Tibial nerve (tissue), 4 donors: ENCODE measurements at regions not wholly inside any gene's neighbourhood (a gene's known extent, or its start where the extent isn't known, plus 50 kb on each side); places are given as distances from the start of the nearest gene placed in this dataset.
"Not testable (repeated sequence)": the region's sequence is repeated elsewhere in the genome, so short reads cannot be mapped to it uniquely, and the experiment has no call there.

ENCODE experiments used
- DNase-seq, 2 donors: peaks; one replicate each; pipeline ENCODE4 v3.0.0-alpha.2; 2019; ENCODE audit warnings: low spot score in 2 of 2
- H3K27ac ChIP-seq, 4 donors: fragments of 200-600 bp; sonication (generic) in 3 of 4; one replicate each; pipeline ENCODE4 v1.5.1; 2017 to 2019; ENCODE audit warnings: mild to moderate bottlenecking in 1 of 4
- H3K27me3 ChIP-seq, 2 donors: fragments of 200-600 bp; sonication (generic) in 1 of 2; one replicate each; pipeline versions ENCODE4 v1.5.1 to v1.6.0; 2017 to 2019
- H3K36me3 ChIP-seq, 3 donors: fragments of 200-600 bp; sonication (generic); one replicate each; pipeline ENCODE4 v1.5.1; 2018 to 2019
- H3K4me1 ChIP-seq, 4 donors: fragments of 200-600 bp; sonication (generic) in 3 of 4; one replicate each; pipeline ENCODE4 v1.5.1; 2017 to 2019
- H3K4me3 ChIP-seq, 4 donors: fragments of 200-600 bp; sonication (generic) in 3 of 4; one replicate each; pipeline ENCODE4 v1.5.1; 2017 to 2019; ENCODE audit warnings: mild to moderate bottlenecking in 1 of 4, moderate library complexity in 1 of 4
- H3K9me3 ChIP-seq, 4 donors: fragments of 200-600 bp; sonication (generic) in 3 of 4; one replicate each; pipeline ENCODE4 v1.5.1; 2017 to 2019
- EP300 ChIP-seq, 2 donors: sonication (generic); formaldehyde crosslinking; IDR thresholded peaks; one replicate each; pipeline ENCODE4 v1.6.1; 2017; ENCODE audit warnings: antibody characterized with exemption in 2 of 2, mild to moderate bottlenecking in 1 of 2
- POLR2A ChIP-seq, 2 donors: fragments of 450-650 bp; IDR thresholded peaks; one replicate each; pipeline ENCODE4 v1.6.1; 2017; ENCODE audit warnings: antibody characterized with exemption in 2 of 2, mild to moderate bottlenecking in 2 of 2, moderate library complexity in 2 of 2
- WGBS, 2 donors: methylation state at CpG; one replicate each; pipeline ENCODE4 v1.1.5; 2018; 5-methylcytosine and 5-hydroxymethylcytosine counted together
- TF ChIP-seq, protein P1 (sequence below), 5 experiments: fragments of 200-600 bp in 3 of 5; fragments of 450-650 bp in 2 of 5; sonication (generic) in 3 of 5; IDR thresholded peaks; one replicate each; pipeline ENCODE4 v1.5.1; 2016 to 2019; ENCODE audit warnings: antibody characterized with exemption in 5 of 5, mild to moderate bottlenecking in 3 of 5, moderate library complexity in 2 of 5

- no peaks in the 10 kb centered on the region for H3K9me3 ChIP-seq
These were observed 339.0 kb upstream of the SULF2 start for GRCh38 chr20:48124181-48124782.

GRCh38 chr20:48120120-48120519 lies 334.8 kb upstream of the SULF2 start:
- 80 to 82% methylated on average over 8 of the region's 8 CpGs for WGBS, 2 donors
- no peaks in the 10 kb centered on the region for H3K4me1 ChIP-seq
- no peaks in the 10 kb centered on the region for H3K9me3 ChIP-seq
- DNase-seq = no peak
- H3K27me3 ChIP-seq = no peaks in the 10 kb centered on the region
- H3K36me3 ChIP-seq = no peaks in the 10 kb centered on the region
- no peak overlapping the region for H3K27ac ChIP-seq
- no peak overlapping the region for H3K4me3 ChIP-seq
- TF ChIP-seq POLR2A (IDR thresholded peaks at IDR 0.05) (no peak), EP300 (IDR thresholded peaks at IDR 0.05) (no peak)
- TF ChIP-seq, protein P1, sequence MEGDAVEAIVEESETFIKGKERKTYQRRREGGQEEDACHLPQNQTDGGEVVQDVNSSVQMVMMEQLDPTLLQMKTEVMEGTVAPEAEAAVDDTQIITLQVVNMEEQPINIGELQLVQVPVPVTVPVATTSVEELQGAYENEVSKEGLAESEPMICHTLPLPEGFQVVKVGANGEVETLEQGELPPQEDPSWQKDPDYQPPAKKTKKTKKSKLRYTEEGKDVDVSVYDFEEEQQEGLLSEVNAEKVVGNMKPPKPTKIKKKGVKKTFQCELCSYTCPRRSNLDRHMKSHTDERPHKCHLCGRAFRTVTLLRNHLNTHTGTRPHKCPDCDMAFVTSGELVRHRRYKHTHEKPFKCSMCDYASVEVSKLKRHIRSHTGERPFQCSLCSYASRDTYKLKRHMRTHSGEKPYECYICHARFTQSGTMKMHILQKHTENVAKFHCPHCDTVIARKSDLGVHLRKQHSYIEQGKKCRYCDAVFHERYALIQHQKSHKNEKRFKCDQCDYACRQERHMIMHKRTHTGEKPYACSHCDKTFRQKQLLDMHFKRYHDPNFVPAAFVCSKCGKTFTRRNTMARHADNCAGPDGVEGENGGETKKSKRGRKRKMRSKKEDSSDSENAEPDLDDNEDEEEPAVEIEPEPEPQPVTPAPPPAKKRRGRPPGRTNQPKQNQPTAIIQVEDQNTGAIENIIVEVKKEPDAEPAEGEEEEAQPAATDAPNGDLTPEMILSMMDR (IDR thresholded peaks at IDR 0.05) = no peak

More at GRCh38 chr20:48124181-48124782, 339.0 kb upstream of the SULF2 start:
- peaks cover 0 to 6% (median 0%) of the 10 kb centered on the region in 4 donors for H3K4me1 ChIP-seq
- 65 to 67% methylated on average over 14 of the region's 14 CpGs for WGBS, 2 donors
- H3K36me3 ChIP-seq = no peaks in the 10 kb centered on the region
- DNase-seq = no peak
- H3K4me3 ChIP-seq = no peak overlapping the region
- H3K27ac ChIP-seq = no peak overlapping the region
- H3K27me3 ChIP-seq = peaks cover 0 to 5% of the 10 kb centered on the region in 2 donors
- TF ChIP-seq EP300 (IDR thresholded peaks at IDR 0.05) (no peak), POLR2A (IDR thresholded peaks at IDR 0.05) (no peak)
- TF ChIP-seq, protein P1 (IDR thresholded peaks at IDR 0.05) = no peak

DNA sequence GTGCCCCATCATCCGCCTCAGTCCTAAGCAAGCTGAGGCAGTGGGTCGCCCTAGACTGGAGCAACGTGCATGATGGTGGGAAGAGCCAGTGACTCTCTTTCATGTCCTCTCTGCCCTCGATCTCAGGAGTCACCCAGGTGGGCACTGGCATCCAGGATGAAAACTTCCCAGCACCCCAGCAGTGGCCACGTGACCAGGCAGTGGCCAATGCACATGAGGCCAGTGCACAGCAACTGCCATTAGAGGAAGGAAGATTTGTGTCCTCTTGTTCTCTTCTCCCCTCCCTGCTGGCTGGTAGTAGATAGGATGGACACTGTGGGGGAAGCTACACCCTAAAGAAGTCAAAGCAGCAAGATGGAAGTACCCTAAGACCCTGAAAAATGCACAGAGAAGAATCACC lies 334.1 kb upstream of the SULF2 start:
- not testable (repeated sequence) for H3K4me1 ChIP-seq, H3K36me3 ChIP-seq, H3K27me3 ChIP-seq, H3K4me3 ChIP-seq, DNase-seq, H3K27ac ChIP-seq, H3K9me3 ChIP-seq
- WGBS, 2 donors = 87% methylated on average over 5 of the region's 5 CpGs

DNA sequence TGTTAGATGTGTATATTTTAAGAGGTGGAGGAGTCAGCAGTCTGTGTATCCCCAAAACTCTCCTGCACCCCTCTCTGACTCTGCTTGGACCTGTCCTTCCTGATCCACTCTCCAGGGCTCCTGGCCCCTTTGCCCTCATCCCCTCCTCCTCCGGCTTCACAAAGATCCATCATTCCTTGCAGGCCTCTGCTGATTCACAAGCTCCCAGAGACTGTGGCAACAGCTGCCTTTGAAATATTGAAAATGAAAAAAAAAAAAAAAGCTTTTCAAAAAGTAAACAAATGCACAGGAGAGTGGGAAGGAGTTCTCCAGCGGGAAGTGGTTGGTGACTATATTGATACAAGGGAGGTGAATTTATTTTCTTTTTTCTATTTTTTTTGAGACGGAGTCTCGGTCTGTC lies 330.2 kb upstream of the SULF2 start:
- TF ChIP-seq POLR2A (IDR thresholded peaks at IDR 0.05) (no peak), EP300 (IDR thresholded peaks at IDR 0.05) (no peak)
- TF ChIP-seq, protein P1 (IDR thresholded peaks at IDR 0.05) = no peak
- H3K27ac ChIP-seq = no peak overlapping the region
- no peaks in the 10 kb centered on the region for H3K27me3 ChIP-seq
- WGBS, 2 donors = 81 to 87% methylated on average over 4 of the region's 4 CpGs
- no peaks in the 10 kb centered on the region for H3K4me1 ChIP-seq
- no peak for DNase-seq
- H3K9me3 ChIP-seq = no peaks in the 10 kb centered on the region
- no peak overlapping the region for H3K4me3 ChIP-seq
- no peaks in the 10 kb centered on the region for H3K36me3 ChIP-seq

DNA sequence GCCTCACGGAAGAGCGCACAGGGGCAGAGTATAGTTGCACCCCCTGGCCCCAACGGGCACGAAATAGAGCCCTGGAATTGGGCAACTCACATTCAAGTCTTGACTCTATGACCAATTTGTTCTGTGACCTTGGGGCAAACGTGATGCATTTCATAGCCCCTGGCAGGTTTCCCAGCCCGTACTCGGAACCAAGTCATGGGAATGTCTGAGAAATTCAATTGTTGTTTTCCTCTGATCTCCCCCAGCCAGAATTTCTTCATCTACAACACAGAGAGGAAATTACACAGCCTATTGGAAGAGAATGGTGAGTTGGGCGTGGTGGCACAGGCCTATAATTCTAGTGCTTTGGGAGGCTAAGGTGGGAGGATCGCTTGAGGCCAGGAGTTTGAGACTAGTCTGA lies 322.3 kb upstream of the SULF2 start:
- no peaks in the 10 kb centered on the region for H3K36me3 ChIP-seq
- 46 to 53% methylated on average over 9 of the region's 9 CpGs for WGBS, 2 donors
- TF ChIP-seq, protein P1 (IDR thresholded peaks at IDR 0.05) = no peak
- TF ChIP-seq EP300 (IDR thresholded peaks at IDR 0.05) (no peak), POLR2A (IDR thresholded peaks at IDR 0.05) (no peak)
- no peaks in the 10 kb centered on the region for H3K4me1 ChIP-seq
- H3K27ac ChIP-seq = no peak overlapping the region
- H3K27me3 ChIP-seq = no peaks in the 10 kb centered on the region
- no peak for DNase-seq
- no peak overlapping the region for H3K4me3 ChIP-seq
- peaks cover 0 to 25% (median 0%) of the 10 kb centered on the region in 4 donors for H3K9me3 ChIP-seq

DNA sequence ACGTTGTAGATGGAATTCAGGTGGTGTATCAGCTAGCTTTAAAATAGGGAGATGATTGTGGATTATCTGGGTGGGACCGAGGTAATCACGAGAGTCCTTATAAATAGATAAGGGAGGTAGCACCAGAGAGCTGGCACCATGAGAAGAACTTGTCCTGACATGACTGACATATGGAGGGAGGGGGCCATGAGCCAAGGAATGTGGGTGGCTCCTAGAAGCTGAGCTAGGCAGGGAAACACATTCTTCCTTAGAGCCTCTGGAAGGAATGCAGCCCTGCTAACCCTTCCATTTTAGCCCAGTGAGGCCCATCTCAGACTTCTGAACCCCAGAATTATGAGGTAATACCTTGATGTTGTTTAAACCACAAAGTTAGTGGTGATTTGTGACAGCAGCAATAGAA lies 321.1 kb upstream of the SULF2 start:
- no peaks in the 10 kb centered on the region for H3K4me1 ChIP-seq
- DNase-seq = no peak
- H3K9me3 ChIP-seq = peaks cover 0 to 25% (median 0%) of the 10 kb centered on the region in 4 donors
- H3K27me3 ChIP-seq = no peaks in the 10 kb centered on the region
- WGBS, 2 donors = 86 to 94% methylated on average over 3 of the region's 3 CpGs
- TF ChIP-seq EP300 (IDR thresholded peaks at IDR 0.05) = no peak
- no peak for TF ChIP-seq POLR2A (IDR thresholded peaks at IDR 0.05)
- TF ChIP-seq, protein P1 (IDR thresholded peaks at IDR 0.05) = no peak
- no peak overlapping the region for H3K27ac ChIP-seq
- H3K4me3 ChIP-seq = no peak overlapping the region
- H3K36me3 ChIP-seq = no peaks in the 10 kb centered on the region
